ENCODE measurements at regions not wholly inside any gene's neighbourhood (a gene's known extent, or its start where the extent isn't known, plus 50 kb on each side); places are given as distances from the start of the nearest gene placed in this dataset.
A peak's percentile ranks its signal among the peaks of the same experiment; 100 is the strongest.

DNA sequence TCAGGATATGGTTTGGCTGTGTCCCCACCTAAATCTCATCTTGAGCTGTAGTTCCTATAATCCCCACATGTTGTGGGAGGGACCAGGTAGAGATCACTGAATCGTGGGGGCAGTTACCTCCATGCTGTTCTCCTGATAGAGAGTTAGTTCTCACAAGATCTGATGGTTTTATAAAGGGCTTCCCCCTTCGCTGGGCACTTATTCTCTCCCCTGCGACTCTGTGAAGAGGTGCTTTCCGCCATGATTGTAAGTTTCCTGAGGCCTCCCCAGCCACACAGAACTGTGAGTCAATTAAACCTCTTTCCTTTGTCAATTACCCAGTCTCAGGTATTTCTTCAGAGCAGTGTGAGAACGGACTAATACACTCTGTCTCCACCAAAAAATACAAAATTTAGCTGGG is 291.9 kb downstream of the BCOR start (continued):
- TF ChIP-seq YY1 (IDR thresholded peaks at IDR 0.05; ENCODE audit: extremely low read depth, insufficient replicate concordance, low read depth, low read length) (no peak), ELF1 (IDR thresholded peaks at IDR 0.05; ENCODE audit: borderline replicate concordance, low read depth) (no peak), CEBPB (IDR thresholded peaks at IDR 0.05; ENCODE audit: low read depth) (no peak), EZH2phosphoT487 (IDR thresholded peaks at IDR 0.05; ENCODE audit: borderline replicate concordance) (no peak)
- TF ChIP-seq, protein P1, sequence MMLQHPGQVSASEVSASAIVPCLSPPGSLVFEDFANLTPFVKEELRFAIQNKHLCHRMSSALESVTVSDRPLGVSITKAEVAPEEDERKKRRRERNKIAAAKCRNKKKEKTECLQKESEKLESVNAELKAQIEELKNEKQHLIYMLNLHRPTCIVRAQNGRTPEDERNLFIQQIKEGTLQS (IDR thresholded peaks at IDR 0.05) = no peak
- TF ChIP-seq, protein P2, sequence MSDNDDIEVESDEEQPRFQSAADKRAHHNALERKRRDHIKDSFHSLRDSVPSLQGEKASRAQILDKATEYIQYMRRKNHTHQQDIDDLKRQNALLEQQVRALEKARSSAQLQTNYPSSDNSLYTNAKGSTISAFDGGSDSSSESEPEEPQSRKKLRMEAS (IDR thresholded peaks at IDR 0.05) = no peak

DNA sequence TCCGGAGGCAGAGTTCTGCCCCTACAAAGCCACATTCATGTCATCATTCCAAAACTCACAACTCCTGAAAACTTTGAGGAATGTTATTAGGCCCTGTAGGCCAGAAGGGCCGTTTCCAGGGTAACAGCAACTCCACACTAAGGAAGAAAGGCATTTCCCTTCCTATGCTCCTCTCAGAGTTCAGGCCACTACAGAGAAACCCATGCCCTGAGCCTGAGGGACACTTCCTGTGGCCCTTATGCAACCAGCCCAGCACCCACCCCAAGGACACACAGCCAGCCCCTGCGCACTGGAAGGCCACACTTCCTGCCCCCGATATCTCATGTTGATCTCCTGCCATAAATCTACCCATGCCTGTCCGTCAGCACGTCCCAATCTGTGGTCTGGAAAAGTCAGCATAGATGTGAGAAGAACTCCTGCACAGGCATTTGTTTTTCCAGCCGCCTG is 289.3 kb downstream of the BCOR start:
- intact Hi-C loops (cut with micrococcal nuclease) = no loop called here

DNA sequence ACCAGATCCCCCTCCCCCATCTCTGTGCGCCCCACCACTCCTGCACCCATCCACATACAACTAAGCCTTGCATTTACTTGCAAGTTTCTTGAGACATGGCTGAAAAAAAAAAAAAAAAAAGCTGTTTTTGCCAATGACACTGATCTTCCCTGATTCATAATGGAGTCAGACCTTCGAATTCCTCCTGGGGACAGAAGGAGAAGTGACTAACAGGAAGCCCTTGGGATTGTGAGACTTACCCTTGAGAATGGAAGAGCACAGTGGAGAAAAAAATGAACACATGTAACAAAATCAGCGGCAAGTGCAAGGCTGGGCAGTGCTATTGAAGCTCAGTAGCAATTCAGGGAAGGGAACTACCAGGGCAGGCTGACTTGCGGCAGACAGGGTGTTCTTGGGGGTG is 288.4 kb downstream of the BCOR start:
- no peaks in the 10 kb centered on the region for H3K9me2 ChIP-seq (ENCODE audit: insufficient read depth)
- H3K27me3 ChIP-seq (ENCODE audit: insufficient read depth, low read length) = no peaks in the 10 kb centered on the region
- H3K4me2 ChIP-seq (ENCODE audit: low read length) = no peak overlapping the region
- RAD21 ChIA-PET (ENCODE audit: low non-redundant PET in 1 of 2, low total read pairs in 2 of 2, uncharacterized antibody in 2 of 2, unreplicated experiment in 2 of 2) = no interaction called here
- CTCF ChIA-PET = no interaction called here
- no peaks in the 10 kb centered on the region for H4K20me1 ChIP-seq (ENCODE audit: insufficient read depth)
- no TSS peak for BruUV-seq (replicated peaks)
- H3K79me2 ChIP-seq (ENCODE audit: insufficient read depth, low read length) = no peaks in the 10 kb centered on the region
- no peak overlapping the region for H3K27ac ChIP-seq (ENCODE audit: low read depth, low read length)
- H3K9ac ChIP-seq (ENCODE audit: low read length) = no peak overlapping the region
- POLR2A ChIA-PET = no interaction called here
- H3K9me3 ChIP-seq (ENCODE audit: control insufficient read depth in 1 of 2, insufficient read depth in 1 of 2, low read depth in 1 of 2, low read length in 2 of 2) = no peaks in the 10 kb centered on the region
- H3K4me1 ChIP-seq (ENCODE audit: control insufficient read depth in 1 of 2, insufficient read depth in 2 of 2, low read length in 2 of 2) = no peaks in the 10 kb centered on the region
- no peak for DNase-seq (ENCODE audit: low read depth, low spot score)
- H3K36me3 ChIP-seq (ENCODE audit: control insufficient read depth in 1 of 2, insufficient read depth in 2 of 2, low read length in 2 of 2) = no peaks in the 10 kb centered on the region
- ATAC-seq = no peak
- H3K4me3 ChIP-seq (replicated peaks in 1 of 2; ENCODE audit: low read depth in 1 of 2, low read length in 2 of 2) = no peak overlapping the region
- H2AFZ ChIP-seq (ENCODE audit: low read depth, low read length, poor library complexity, severe bottlenecking) = no peak overlapping the region
- intact Hi-C loops (cut with micrococcal nuclease) = no loop called here
- TF ChIP-seq CEBPB (IDR thresholded peaks at IDR 0.05; ENCODE audit: low read depth) (no peak), TCF7L2 (IDR thresholded peaks at IDR 0.05; ENCODE audit: borderline replicate concordance, extremely low read depth, insufficient read depth, insufficient read length) (no peak), ZNF274 (IDR thresholded peaks at IDR 0.05; ENCODE audit: low read depth, low read length) (no peak), FOSL1 (IDR thresholded peaks at IDR 0.05; ENCODE audit: low read depth) (peak; percentile 14; the same call in 1 of the 2 replicates)

More for the DNA sequence above, 289.3 kb downstream of the BCOR start:
- no peak overlapping the region for H3K27ac ChIP-seq (ENCODE audit: low read depth, low read length)
- no peak for ATAC-seq
- no TSS peak for BruUV-seq (replicated peaks)
- no peaks in the 10 kb centered on the region for H3K9me3 ChIP-seq (ENCODE audit: control insufficient read depth in 1 of 2, insufficient read depth in 1 of 2, low read depth in 1 of 2, low read length in 2 of 2)
- ChIA-PET RAD21 (ENCODE audit: low non-redundant PET in 1 of 2, low total read pairs in 2 of 2, uncharacterized antibody in 2 of 2, unreplicated experiment in 2 of 2) (no interaction called here), POLR2A (no interaction called here), CTCF (no interaction called here)
- no peaks in the 10 kb centered on the region for H3K9me2 ChIP-seq (ENCODE audit: insufficient read depth)
- no peak for DNase-seq (ENCODE audit: low read depth, low spot score)
- H3K4me2 ChIP-seq (ENCODE audit: low read length) = no peak overlapping the region
- H2AFZ ChIP-seq (ENCODE audit: low read depth, low read length, poor library complexity, severe bottlenecking) = no peak overlapping the region
- H3K4me3 ChIP-seq (replicated peaks in 1 of 2; ENCODE audit: low read depth in 1 of 2, low read length in 2 of 2) = no peak overlapping the region
- H3K36me3 ChIP-seq (ENCODE audit: control insufficient read depth in 1 of 2, insufficient read depth in 2 of 2, low read length in 2 of 2) = no peaks in the 10 kb centered on the region
- no peak overlapping the region for H3K9ac ChIP-seq (ENCODE audit: low read length)
- H4K20me1 ChIP-seq (ENCODE audit: insufficient read depth) = no peaks in the 10 kb centered on the region
- H3K4me1 ChIP-seq (ENCODE audit: control insufficient read depth in 1 of 2, insufficient read depth in 2 of 2, low read length in 2 of 2) = no peaks in the 10 kb centered on the region
- H3K27me3 ChIP-seq (ENCODE audit: insufficient read depth, low read length) = no peaks in the 10 kb centered on the region
- no peaks in the 10 kb centered on the region for H3K79me2 ChIP-seq (ENCODE audit: insufficient read depth, low read length)
- TF ChIP-seq EZH2 (IDR thresholded peaks at IDR 0.05) (no peak), YY1 (IDR thresholded peaks at IDR 0.05; ENCODE audit: extremely low read depth, insufficient replicate concordance, low read depth, low read length) (no peak), JUND (IDR thresholded peaks at IDR 0.05) (no peak), RAD21 (IDR thresholded peaks at IDR 0.05; ENCODE audit: low read depth) (no peak), SRF (IDR thresholded peaks at IDR 0.05; ENCODE audit: low read depth) (no peak), POLR2AphosphoS5 (IDR thresholded peaks at IDR 0.05; ENCODE audit: low read depth, low read length) (no peak), ZFX (IDR thresholded peaks at IDR 0.05) (no peak), SIN3A (IDR thresholded peaks at IDR 0.05; ENCODE audit: low read depth) (no peak)

All from HCT116 (cell line).